OCI-LY1 (cell line): ENCODE measurements at regions not wholly inside any gene's neighbourhood (a gene's known extent, or its start where the extent isn't known, plus 50 kb on each side); places are given as distances from the start of the nearest gene placed in this dataset.

ENCODE experiments used
- H2AFZ ChIP-seq: fragments of 200-600 bp; sonication (generic), shearing (Covaris generic); 2 replicates; pipeline ENCODE4 v1.6.0; 2014; ENCODE audit warnings: antibody characterized with exemption, mild to moderate bottlenecking, low read length
- H3F3A ChIP-seq: fragments of 200-600 bp; sonication (generic), shearing (Covaris generic); 2 replicates; pipeline ENCODE4 v1.6.0; 2014; ENCODE audit warnings: mild to moderate bottlenecking, antibody characterized with exemption, low read length, moderate library complexity; ENCODE audit not compliant: insufficient read depth
- H3K27ac ChIP-seq: fragments of 200-600 bp; sonication (generic); 2 replicates; pipeline ENCODE4 v1.5.1; 2014; ENCODE audit warnings: low read length, mixed run types, mild to moderate bottlenecking, low read depth; ENCODE audit not compliant: poor library complexity, severe bottlenecking
- H3K27me3 ChIP-seq: fragments of 200-600 bp; sonication (generic); 2 replicates; pipeline ENCODE4 v1.6.0; 2014; ENCODE audit warnings: antibody characterized with exemption, mild to moderate bottlenecking, low read length, moderate library complexity; ENCODE audit not compliant: insufficient read depth
- H3K36me3 ChIP-seq: fragments of 200-600 bp; sonication (generic); 2 replicates; pipeline ENCODE4 v1.6.1; 2014; ENCODE audit warnings: mild to moderate bottlenecking, antibody characterized with exemption, low read length, moderate library complexity, mixed read lengths; ENCODE audit not compliant: insufficient read depth
- H3K4me1 ChIP-seq: fragments of 200-600 bp; sonication (generic); 2 replicates; pipeline ENCODE4 v1.5.1; 2014; ENCODE audit warnings: mild to moderate bottlenecking, low read length, moderate library complexity; ENCODE audit not compliant: insufficient read depth, severe bottlenecking
- H3K4me2 ChIP-seq: fragments of 200-600 bp; sonication (generic), shearing (Covaris generic); 2 replicates; pipeline ENCODE4 v1.6.1; 2014; ENCODE audit warnings: low read length
- H3K4me3 ChIP-seq: fragments of 200-600 bp; sonication (generic); 2 replicates; pipeline ENCODE4 v1.5.1; 2014; ENCODE audit warnings: low read length, low read depth, mild to moderate bottlenecking, mixed read lengths; ENCODE audit not compliant: poor library complexity, severe bottlenecking
- H3K79me2 ChIP-seq: fragments of 200-600 bp; shearing (Covaris generic); 2 replicates; pipeline ENCODE4 v1.6.1; 2016; ENCODE audit warnings: mixed run types, low read length, mixed read lengths; ENCODE audit not compliant: insufficient read depth
- H3K9ac ChIP-seq: fragments of 200-600 bp; sonication (generic), shearing (Covaris generic); 2 replicates; pipeline ENCODE4 v1.6.1; 2014; ENCODE audit warnings: mild to moderate bottlenecking, low read length, mixed read lengths
- H3K9me2 ChIP-seq: fragments of 200-600 bp; sonication (generic), shearing (Covaris generic); 2 replicates; pipeline ENCODE4 v1.6.1; 2014; ENCODE audit warnings: low read depth, mild to moderate bottlenecking, low read length, mixed read lengths
- H3K9me3 ChIP-seq: fragments of 200-600 bp; shearing (Covaris generic); 2 replicates; pipeline ENCODE4 v1.6.1; 2014; ENCODE audit warnings: low read length, mixed read lengths
- H4K20me1 ChIP-seq: fragments of 200-600 bp; sonication (generic), shearing (Covaris generic); 2 replicates; pipeline ENCODE4 v1.6.0; 2016; ENCODE audit warnings: mild to moderate bottlenecking, low read length; ENCODE audit not compliant: insufficient read depth
- EZH2 ChIP-seq: fragments of 200-600 bp; sonication (generic), shearing (Covaris generic); IDR thresholded peaks from 2 replicates; pipeline ENCODE4 v1.8.0; 2017; ENCODE audit warnings: borderline replicate concordance, mixed run types, mild to moderate bottlenecking, antibody characterized with exemption, low read length, moderate library complexity, mixed read lengths
- TF ChIP-seq, protein P1 (sequence below): fragments of 200-600 bp; sonication (generic), shearing (Covaris generic); IDR thresholded peaks from 2 replicates; pipeline ENCODE4 v1.5.1; 2017; ENCODE audit warnings: mild to moderate bottlenecking, antibody characterized with exemption, low read length, moderate library complexity, mixed read lengths

DNA sequence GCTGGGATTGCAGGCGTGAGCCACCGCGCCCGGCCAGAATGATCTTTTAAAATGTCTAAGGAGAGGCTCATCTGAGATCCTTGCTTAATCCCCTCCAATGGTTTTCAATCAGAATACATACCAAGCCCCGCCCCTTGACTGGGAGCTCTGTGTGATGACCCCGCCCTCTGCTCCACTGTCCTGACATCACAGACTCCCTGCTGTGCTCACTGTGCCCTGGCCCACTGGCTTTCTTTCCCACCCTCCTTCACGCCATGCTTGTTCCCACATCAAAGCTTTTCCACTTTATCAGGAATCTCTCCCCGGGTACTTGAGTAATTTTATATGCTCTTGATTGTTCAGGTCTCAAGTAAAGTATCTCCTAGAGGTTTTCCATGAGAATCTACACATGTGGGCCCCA, 762.3 kb upstream of the ID2 start:
- no peak for TF ChIP-seq EZH2
- TF ChIP-seq, protein P1, sequence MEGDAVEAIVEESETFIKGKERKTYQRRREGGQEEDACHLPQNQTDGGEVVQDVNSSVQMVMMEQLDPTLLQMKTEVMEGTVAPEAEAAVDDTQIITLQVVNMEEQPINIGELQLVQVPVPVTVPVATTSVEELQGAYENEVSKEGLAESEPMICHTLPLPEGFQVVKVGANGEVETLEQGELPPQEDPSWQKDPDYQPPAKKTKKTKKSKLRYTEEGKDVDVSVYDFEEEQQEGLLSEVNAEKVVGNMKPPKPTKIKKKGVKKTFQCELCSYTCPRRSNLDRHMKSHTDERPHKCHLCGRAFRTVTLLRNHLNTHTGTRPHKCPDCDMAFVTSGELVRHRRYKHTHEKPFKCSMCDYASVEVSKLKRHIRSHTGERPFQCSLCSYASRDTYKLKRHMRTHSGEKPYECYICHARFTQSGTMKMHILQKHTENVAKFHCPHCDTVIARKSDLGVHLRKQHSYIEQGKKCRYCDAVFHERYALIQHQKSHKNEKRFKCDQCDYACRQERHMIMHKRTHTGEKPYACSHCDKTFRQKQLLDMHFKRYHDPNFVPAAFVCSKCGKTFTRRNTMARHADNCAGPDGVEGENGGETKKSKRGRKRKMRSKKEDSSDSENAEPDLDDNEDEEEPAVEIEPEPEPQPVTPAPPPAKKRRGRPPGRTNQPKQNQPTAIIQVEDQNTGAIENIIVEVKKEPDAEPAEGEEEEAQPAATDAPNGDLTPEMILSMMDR = no peak
- peaks cover 10% of the 10 kb centered on the region for H3K4me1 ChIP-seq
- no peak overlapping the region for H3K9ac ChIP-seq

DNA sequence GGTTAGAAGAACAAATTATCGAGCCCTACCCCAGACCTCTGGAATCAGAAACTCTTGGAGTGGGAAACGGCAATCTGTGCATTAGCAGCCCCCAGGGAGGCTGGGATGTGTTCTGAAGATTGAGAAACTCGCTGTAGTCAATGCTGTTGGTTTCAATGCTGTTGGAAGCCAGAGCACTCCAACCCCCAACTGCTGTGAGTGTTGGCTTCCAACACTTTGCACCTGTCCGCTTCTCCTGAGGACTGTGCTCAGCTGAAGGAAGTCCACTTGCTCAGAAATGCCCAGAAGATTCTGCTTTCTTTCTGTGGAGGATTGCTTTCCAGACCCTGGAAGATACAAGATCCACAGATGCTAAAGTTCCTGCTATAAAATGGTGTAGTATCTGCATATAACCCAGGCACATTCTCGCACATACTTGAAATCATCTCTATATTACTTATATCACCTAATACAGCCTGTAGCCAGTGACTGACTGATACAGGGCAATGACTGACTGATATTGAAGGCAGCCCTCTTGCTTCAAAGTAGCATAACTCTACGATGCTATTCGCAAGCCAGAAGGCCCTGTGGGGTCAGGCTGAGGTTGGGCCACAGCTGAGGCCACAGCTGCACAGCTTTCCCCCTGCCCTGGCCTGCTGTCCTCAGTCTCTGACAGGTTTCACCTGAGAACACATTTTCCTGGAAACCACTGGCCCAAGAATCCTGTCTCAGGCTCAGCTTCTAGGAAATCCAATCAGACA, 757.7 kb upstream of the ID2 start:
- Histone ChIP-seq H3K9me2 (peaks cover 5% of the 10 kb centered on the region; the same call in 1 of the 2 replicates), H4K20me1 (no peaks in the 10 kb centered on the region), H3K4me2 (no peak overlapping the region), H3K27me3 (0 out of 2 replicates have a peak, but pooled peaks cover under 1% of the 10 kb centered on the region), H3K9ac (no peak overlapping the region), H3K79me2 (no peaks in the 10 kb centered on the region), H3K36me3 (no peaks in the 10 kb centered on the region), H2AFZ (no peak overlapping the region), H3K9me3 (no peaks in the 10 kb centered on the region), H3K27ac (no peak overlapping the region), H3F3A (no peaks in the 10 kb centered on the region), H3K4me3 (no peak overlapping the region), H3K4me1 (no peaks in the 10 kb centered on the region)
- TF ChIP-seq, protein P1 = no peak
- no peak for TF ChIP-seq EZH2

More for the DNA sequence above, 762.3 kb upstream of the ID2 start:
- no peaks in the 10 kb centered on the region for H3K36me3 ChIP-seq
- H3K27ac ChIP-seq = no peak overlapping the region
- no peak overlapping the region for H3K4me2 ChIP-seq
- no peak overlapping the region for H2AFZ ChIP-seq
- no peaks in the 10 kb centered on the region for H3F3A ChIP-seq
- H3K27me3 ChIP-seq = no peaks in the 10 kb centered on the region
- no peaks in the 10 kb centered on the region for H4K20me1 ChIP-seq
- no peak overlapping the region for H3K4me3 ChIP-seq
- no peaks in the 10 kb centered on the region for H3K9me3 ChIP-seq
- H3K9me2 ChIP-seq = no peaks in the 10 kb centered on the region
- H3K79me2 ChIP-seq = no peaks in the 10 kb centered on the region

DNA sequence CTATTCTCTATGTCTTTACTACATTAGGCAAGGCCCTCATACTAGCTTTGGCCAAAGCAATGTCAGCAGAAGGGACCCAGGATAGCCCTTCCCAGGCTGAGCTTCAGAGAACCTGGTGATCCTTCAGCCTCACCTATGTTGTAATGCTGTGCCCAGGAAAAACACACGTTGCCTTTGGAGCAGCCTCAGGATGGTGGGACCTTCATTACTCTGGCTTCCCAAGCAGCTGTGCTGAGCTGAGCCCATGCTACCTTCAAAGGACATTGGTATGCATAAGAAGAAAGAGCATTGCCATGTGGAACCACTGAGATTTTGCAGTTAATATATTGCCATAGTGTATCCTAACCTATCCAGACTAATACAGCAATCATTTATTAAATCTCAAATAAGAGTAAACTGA, 756.4 kb upstream of the ID2 start:
- TF ChIP-seq, protein P1 = no peak
- TF ChIP-seq EZH2 = no peak
- Histone ChIP-seq H3K36me3 (no peaks in the 10 kb centered on the region), H3K27ac (no peak overlapping the region), H4K20me1 (no peaks in the 10 kb centered on the region), H2AFZ (no peak overlapping the region), H3K27me3 (0 out of 2 replicates have a peak, but pooled peaks cover 4% of the 10 kb centered on the region), H3K9me3 (no peaks in the 10 kb centered on the region), H3F3A (no peaks in the 10 kb centered on the region), H3K79me2 (no peaks in the 10 kb centered on the region), H3K4me2 (no peak overlapping the region), H3K4me1 (no peaks in the 10 kb centered on the region), H3K9ac (no peak overlapping the region), H3K9me2 (peaks cover 5% of the 10 kb centered on the region; the same call in 1 of the 2 replicates), H3K4me3 (no peak overlapping the region)
